Lower leg skin (tissue), 3 donors: ENCODE measurements at regions not wholly inside any gene's neighbourhood (a gene's known extent, or its start where the extent isn't known, plus 50 kb on each side); places are given as distances from the start of the nearest gene placed in this dataset.

ENCODE experiments used
- POLR2A ChIP-seq, 2 donors: fragments of 450-650 bp; IDR thresholded peaks; one replicate each; pipeline ENCODE4 v1.6.1; 2016 to 2017; ENCODE audit warnings: antibody characterized with exemption in 2 of 2, mild to moderate bottlenecking in 1 of 2, moderate library complexity in 1 of 2
- TF ChIP-seq, protein P1 (sequence below), 3 donors: fragments of 450-650 bp; IDR thresholded peaks; one replicate each; pipeline ENCODE4 v1.5.1; 2016; ENCODE audit warnings: antibody characterized with exemption in 3 of 3, mild to moderate bottlenecking in 3 of 3, moderate library complexity in 2 of 3

DNA sequence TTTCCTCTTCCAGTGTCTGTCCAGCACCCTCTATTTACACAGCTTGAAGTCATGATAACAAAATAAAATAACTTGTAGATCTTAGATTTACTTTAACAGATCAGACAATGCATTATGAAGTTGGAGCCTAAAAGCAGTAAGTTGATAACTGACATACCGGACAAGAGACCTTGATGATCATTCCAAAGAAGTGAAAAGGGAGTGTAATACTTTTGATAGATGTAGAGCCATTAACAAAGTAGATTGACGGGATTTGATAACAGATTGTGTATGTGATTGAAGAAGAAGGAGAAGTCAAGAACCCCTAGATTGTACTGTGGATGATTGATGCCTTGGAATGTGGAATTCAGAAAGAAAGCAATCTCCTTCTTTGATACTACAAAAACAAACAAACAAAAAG lies 403.8 kb upstream of the MGAT4C start:
- TF ChIP-seq, protein P1, sequence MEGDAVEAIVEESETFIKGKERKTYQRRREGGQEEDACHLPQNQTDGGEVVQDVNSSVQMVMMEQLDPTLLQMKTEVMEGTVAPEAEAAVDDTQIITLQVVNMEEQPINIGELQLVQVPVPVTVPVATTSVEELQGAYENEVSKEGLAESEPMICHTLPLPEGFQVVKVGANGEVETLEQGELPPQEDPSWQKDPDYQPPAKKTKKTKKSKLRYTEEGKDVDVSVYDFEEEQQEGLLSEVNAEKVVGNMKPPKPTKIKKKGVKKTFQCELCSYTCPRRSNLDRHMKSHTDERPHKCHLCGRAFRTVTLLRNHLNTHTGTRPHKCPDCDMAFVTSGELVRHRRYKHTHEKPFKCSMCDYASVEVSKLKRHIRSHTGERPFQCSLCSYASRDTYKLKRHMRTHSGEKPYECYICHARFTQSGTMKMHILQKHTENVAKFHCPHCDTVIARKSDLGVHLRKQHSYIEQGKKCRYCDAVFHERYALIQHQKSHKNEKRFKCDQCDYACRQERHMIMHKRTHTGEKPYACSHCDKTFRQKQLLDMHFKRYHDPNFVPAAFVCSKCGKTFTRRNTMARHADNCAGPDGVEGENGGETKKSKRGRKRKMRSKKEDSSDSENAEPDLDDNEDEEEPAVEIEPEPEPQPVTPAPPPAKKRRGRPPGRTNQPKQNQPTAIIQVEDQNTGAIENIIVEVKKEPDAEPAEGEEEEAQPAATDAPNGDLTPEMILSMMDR (IDR thresholded peaks at IDR 0.05) = no peak
- TF ChIP-seq POLR2A (IDR thresholded peaks at IDR 0.05) = no peak
